ENCODE measurements at regions not wholly inside any gene's neighbourhood (a gene's known extent, or its start where the extent isn't known, plus 50 kb on each side); places are given as distances from the start of the nearest gene placed in this dataset.

DNA sequence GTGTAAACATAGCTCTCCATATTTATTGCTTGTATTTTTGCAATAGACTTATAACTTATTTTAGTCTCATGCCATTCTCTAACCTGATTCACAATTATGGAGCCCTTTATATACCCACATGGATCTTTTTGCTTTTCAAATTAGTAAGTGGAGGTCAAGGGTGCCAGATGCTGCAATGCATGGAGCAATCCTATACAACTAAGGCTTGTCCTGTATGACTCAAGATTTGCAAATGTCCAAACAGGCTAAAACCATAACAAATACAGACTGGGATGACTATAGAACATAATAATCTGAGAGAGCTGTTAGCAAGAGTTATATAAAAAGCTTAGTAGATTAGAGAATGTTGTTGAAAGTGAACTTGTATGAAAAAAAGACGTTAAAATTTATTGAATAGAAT, 690.4 kb upstream of the NRXN1 start:
- no peak overlapping the region for H3K27ac ChIP-seq
- 70% methylated on average over 1 of the region's 1 CpG for WGBS
- DNase-seq (ENCODE audit: low spot score in 2 of 2): no peak
- no peaks in the 10 kb centered on the region for H3K4me1 ChIP-seq
- H3K9me3 ChIP-seq: no peaks in the 10 kb centered on the region
- H3K36me3 ChIP-seq: no peaks in the 10 kb centered on the region
- TF ChIP-seq EP300 (IDR thresholded peaks at IDR 0.05) (no peak), POLR2A (IDR thresholded peaks at IDR 0.05) (no peak)
- no peak overlapping the region for H3K4me3 ChIP-seq
- H3K27me3 ChIP-seq: no peaks in the 10 kb centered on the region

DNA sequence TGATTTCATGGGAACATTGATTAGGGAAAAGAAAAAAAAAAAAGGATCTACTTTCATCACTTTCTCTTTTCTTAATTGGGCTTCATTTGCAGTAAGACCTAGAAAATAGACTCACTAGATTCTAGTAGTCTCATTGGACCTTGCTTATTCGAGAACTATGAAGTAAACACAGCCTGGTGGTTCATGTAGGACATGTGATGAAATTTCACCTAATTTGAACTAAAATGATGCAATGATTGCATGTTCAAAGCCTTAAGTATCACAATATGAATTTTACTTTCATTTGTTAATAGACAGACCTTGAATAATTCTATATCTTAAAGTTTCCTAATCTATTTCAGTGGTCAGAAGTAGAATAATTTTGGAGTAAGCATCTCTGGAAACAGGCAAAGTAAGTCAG, 688.9 kb upstream of the NRXN1 start:
- no peaks in the 10 kb centered on the region for H3K9me3 ChIP-seq
- 83% methylated on average over 1 of the region's 1 CpG for WGBS
- no peak overlapping the region for H3K4me3 ChIP-seq
- TF ChIP-seq POLR2AphosphoS5 (IDR thresholded peaks at IDR 0.05) (no peak), EP300 (IDR thresholded peaks at IDR 0.05) (no peak), POLR2A (IDR thresholded peaks at IDR 0.05) (no peak)
- TF ChIP-seq, protein P1, sequence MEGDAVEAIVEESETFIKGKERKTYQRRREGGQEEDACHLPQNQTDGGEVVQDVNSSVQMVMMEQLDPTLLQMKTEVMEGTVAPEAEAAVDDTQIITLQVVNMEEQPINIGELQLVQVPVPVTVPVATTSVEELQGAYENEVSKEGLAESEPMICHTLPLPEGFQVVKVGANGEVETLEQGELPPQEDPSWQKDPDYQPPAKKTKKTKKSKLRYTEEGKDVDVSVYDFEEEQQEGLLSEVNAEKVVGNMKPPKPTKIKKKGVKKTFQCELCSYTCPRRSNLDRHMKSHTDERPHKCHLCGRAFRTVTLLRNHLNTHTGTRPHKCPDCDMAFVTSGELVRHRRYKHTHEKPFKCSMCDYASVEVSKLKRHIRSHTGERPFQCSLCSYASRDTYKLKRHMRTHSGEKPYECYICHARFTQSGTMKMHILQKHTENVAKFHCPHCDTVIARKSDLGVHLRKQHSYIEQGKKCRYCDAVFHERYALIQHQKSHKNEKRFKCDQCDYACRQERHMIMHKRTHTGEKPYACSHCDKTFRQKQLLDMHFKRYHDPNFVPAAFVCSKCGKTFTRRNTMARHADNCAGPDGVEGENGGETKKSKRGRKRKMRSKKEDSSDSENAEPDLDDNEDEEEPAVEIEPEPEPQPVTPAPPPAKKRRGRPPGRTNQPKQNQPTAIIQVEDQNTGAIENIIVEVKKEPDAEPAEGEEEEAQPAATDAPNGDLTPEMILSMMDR (IDR thresholded peaks at IDR 0.05): no peak
- DNase-seq (ENCODE audit: low spot score in 2 of 2): no peak
- H3K27me3 ChIP-seq: no peaks in the 10 kb centered on the region
- no peaks in the 10 kb centered on the region for H3K4me1 ChIP-seq
- no peak overlapping the region for H3K27ac ChIP-seq
- H3K36me3 ChIP-seq: no peaks in the 10 kb centered on the region

DNA sequence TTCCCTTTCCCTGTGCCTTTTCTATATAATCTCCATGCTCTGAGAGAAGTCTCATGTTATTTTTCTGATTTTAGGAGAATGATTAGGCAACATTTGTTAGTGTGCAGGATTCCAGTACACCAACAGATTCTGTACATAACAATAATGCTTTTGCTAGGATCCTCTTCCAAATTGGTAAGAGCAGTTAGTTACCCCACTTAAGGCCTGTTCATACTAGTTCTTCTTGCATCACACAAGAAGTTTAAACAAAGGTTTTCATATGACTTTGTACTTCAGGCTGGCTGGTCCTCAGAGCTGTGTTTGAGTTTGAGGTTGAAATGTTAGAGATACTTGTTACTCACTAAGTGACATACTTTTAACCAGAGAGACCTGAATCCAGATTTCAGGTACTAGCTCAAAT, 686.9 kb upstream of the NRXN1 start:
- no peaks in the 10 kb centered on the region for H3K9me3 ChIP-seq
- no peaks in the 10 kb centered on the region for H3K4me1 ChIP-seq
- TF ChIP-seq EP300 (IDR thresholded peaks at IDR 0.05) (no peak), POLR2A (IDR thresholded peaks at IDR 0.05) (no peak), POLR2AphosphoS5 (IDR thresholded peaks at IDR 0.05) (no peak)
- TF ChIP-seq, protein P1 (IDR thresholded peaks at IDR 0.05): no peak
- no peak for DNase-seq (ENCODE audit: low spot score in 2 of 2)
- H3K27me3 ChIP-seq: no peaks in the 10 kb centered on the region
- no peak overlapping the region for H3K27ac ChIP-seq
- H3K36me3 ChIP-seq: no peaks in the 10 kb centered on the region
- H3K4me3 ChIP-seq: no peak overlapping the region

DNA sequence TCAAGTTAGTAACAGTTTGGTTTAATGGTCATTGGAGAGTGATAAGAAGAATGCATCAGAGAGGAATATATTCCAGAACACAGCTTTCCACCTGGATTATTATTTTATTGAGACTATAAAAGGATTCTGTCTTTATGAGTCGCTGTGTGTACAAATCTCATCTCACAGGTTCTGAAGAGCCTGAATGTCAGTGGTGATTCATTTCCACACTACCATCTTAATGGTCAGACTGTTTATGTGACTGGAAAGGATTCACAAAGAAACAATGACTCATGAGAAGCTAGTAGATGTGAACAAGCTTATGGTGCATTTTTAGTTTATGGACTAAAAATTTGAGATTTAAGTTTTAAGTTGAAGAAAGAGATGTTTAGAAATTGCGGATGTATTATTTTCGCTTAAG, 685.4 kb upstream of the NRXN1 start:
- no peak for TF ChIP-seq EP300 (IDR thresholded peaks at IDR 0.05)
- TF ChIP-seq, protein P1 (IDR thresholded peaks at IDR 0.05): no peak
- TF ChIP-seq POLR2A (IDR thresholded peaks at IDR 0.05): no peak
- no peak for TF ChIP-seq POLR2AphosphoS5 (IDR thresholded peaks at IDR 0.05)
- H3K4me3 ChIP-seq: no peak overlapping the region
- H3K4me1 ChIP-seq: no peaks in the 10 kb centered on the region
- H3K36me3 ChIP-seq: no peaks in the 10 kb centered on the region
- no peak overlapping the region for H3K27ac ChIP-seq
- H3K9me3 ChIP-seq: no peaks in the 10 kb centered on the region
- DNase-seq (ENCODE audit: low spot score in 2 of 2): no peak
- 92% methylated on average over 3 of the region's 3 CpGs for WGBS
- no peaks in the 10 kb centered on the region for H3K27me3 ChIP-seq

DNA sequence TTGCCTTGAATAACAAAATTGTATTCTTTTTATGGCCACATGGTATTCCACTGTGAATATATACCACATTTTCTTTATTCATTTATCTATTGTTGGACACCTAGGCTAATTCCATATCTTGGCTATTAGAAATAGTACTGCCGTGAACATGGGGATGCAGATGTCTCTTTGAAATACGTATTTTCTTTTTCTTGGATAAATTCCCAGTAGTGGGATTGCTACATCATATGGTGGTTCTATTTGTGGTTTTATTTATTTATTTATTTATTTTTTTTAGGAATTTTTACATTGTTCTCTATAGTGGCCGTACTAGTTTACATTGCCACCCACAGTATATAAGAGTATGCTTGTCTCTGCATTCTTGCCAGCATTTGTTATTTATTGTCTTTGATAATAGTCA, 679.8 kb upstream of the NRXN1 start:
- DNase-seq (ENCODE audit: low spot score in 2 of 2): no peak
- no peaks in the 10 kb centered on the region for H3K4me1 ChIP-seq
- TF ChIP-seq, protein P1 (IDR thresholded peaks at IDR 0.05): no peak
- TF ChIP-seq POLR2A (IDR thresholded peaks at IDR 0.05): no peak
- no peak for TF ChIP-seq POLR2AphosphoS5 (IDR thresholded peaks at IDR 0.05)
- TF ChIP-seq EP300 (IDR thresholded peaks at IDR 0.05): no peak
- no peak overlapping the region for H3K4me3 ChIP-seq
- no peaks in the 10 kb centered on the region for H3K36me3 ChIP-seq
- no peaks in the 10 kb centered on the region for H3K9me3 ChIP-seq
- 63% methylated on average over 3 of the region's 3 CpGs for WGBS
- no peak overlapping the region for H3K27ac ChIP-seq
- H3K27me3 ChIP-seq: no peaks in the 10 kb centered on the region

- 70% methylated on average over 3 of the region's 3 CpGs for WGBS
- TF ChIP-seq EP300 (IDR thresholded peaks at IDR 0.05) (no peak), POLR2A (IDR thresholded peaks at IDR 0.05) (no peak), POLR2AphosphoS5 (IDR thresholded peaks at IDR 0.05) (no peak)
- TF ChIP-seq, protein P1 (IDR thresholded peaks at IDR 0.05): no peak
- H3K4me1 ChIP-seq: no peaks in the 10 kb centered on the region
- no peak overlapping the region for H3K27ac ChIP-seq
- no peaks in the 10 kb centered on the region for H3K9me3 ChIP-seq
- H3K4me3 ChIP-seq: no peak overlapping the region
- no peak for DNase-seq (ENCODE audit: low spot score in 2 of 2)
- H3K27me3 ChIP-seq: no peaks in the 10 kb centered on the region
- no peaks in the 10 kb centered on the region for H3K36me3 ChIP-seq
These were observed 678.3 kb upstream of the NRXN1 start for GRCh38 chr2:51710222-51710621.

Measured in suprapubic skin (tissue), 4 donors.